GM21390 (cell line): ENCODE measurements at regions not wholly inside any gene's neighbourhood (a gene's known extent, or its start where the extent isn't known, plus 50 kb on each side); places are given as distances from the start of the nearest gene placed in this dataset.
A peak's percentile ranks its signal among the peaks of the same experiment; 100 is the strongest.
"Not testable (repeated sequence)": the region's sequence is repeated elsewhere in the genome, so short reads cannot be mapped to it uniquely, and the experiment has no call there.

Experiments
- ATAC-seq: cut with Tn5 transposase; IDR thresholded peaks from one replicate; pipeline ENCODE4 v1.9.1; 2021; ENCODE audit not compliant: unreplicated experiment

DNA sequence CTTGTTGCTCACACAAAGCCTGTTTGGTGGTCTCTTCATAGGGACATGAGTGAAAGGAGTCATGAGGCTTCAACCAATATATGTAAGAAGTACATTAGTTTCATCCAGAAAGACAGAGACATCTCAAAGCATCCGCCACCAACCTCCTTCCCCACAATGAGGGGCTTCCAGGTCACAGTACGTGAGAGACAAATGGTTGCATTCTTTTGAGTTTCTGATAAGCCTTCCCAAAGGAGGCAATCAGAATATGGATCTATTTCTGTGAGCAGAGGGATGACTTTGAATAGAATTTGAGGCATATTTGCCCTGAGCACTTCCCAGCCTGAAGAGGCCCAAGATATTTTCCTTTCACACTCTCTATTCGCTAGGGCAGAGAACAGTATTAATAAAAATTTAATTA, 931.1 kb downstream of the FAM181B start:
- ATAC-seq: no peak

DNA sequence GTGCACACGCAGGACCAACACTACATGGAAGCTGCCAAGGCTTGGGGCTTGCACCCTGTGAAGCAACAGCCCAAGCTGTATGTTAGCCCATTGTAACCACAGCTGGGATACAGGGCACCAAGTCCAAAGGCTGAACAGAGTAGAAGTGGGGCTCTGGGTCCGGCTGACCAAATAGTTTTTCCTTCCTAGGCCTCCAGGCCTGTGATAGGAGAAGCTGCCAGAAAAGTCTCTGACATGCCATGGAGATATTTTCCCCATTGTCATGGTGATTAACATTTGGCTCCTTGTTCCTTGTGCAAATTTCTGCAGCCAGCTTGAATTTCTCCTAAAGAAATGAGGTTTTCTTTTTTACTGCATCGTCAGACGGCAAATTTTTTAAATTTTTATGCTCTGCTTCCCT, 941.2 kb downstream of the FAM181B start:
- no peak for ATAC-seq

GRCh38 chr11:81787584-81788049, 946.0 kb downstream of the FAM181B start:
- peak; percentile 57 for ATAC-seq

DNA sequence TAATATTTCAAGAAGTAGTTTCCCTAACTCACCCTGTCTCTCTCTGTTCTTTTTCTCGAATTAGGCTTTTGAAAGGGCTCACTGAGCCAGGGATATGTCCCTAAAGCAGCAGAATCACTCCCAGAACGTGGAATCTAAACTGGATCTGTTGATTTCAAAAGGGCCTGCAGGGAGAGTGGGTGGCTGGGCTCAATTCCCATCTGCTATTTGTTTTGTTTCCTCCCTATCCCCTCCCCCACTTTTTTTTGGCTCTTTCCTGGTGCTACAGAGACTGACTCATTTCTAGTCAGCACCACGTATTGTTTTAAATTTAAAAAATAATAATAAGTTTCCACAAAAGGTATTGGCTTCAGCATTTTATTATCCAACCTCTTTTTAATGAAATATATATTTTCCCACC, 961.5 kb downstream of the FAM181B start:
- ATAC-seq: no peak

- ATAC-seq: not testable (repeated sequence)
Observed at GRCh38 chr11:81769906-81770305, 963.8 kb downstream of the FAM181B start.

DNA sequence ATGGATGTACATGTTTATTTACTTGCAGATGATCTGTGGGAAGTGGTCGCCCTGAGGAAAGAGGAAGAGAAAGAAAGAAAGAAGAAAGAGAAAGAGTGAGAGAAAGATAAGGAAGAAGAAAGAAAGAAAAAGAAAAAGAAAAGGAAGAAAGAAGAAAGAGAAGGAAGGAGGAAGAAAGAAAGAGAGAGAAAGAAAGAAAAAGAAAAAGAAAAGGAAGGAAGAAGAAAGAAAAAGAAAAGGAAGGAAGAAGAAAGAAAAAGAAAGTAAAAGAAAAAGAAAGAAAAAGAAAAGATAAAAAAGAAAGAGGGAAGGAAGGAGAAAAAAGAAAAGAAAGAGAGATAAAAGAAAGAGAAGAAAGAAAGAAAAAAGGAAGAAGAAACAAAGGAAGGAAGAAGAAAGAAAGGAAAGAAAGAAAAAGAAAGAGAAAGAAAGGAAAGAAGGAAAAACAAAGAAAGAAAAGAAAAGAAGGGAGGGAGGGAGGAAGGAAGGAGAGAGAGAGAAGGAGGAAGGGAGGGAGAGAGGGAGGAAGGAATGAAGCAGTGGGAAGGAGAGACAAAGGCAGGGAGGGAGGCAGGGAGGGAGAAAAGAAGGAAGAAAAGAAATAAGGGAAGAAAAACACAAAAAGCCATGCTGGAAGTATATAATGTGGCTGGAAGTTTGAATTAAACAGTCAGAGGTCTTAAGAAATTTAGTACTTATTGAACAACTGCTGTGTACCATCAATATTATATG, 976.6 kb downstream of the FAM181B start:
- ATAC-seq: no peak

- no peak for ATAC-seq
Observed at GRCh38 chr11:81749245-81749644, 984.4 kb downstream of the FAM181B start.

GRCh38 chr11:81744336-81745116, 989.1 kb downstream of the FAM181B start:
- ATAC-seq: no peak

- ATAC-seq: no peak
Observed at GRCh38 chr11:81725701-81726100, 1008.0 kb downstream of the FAM181B start.

DNA sequence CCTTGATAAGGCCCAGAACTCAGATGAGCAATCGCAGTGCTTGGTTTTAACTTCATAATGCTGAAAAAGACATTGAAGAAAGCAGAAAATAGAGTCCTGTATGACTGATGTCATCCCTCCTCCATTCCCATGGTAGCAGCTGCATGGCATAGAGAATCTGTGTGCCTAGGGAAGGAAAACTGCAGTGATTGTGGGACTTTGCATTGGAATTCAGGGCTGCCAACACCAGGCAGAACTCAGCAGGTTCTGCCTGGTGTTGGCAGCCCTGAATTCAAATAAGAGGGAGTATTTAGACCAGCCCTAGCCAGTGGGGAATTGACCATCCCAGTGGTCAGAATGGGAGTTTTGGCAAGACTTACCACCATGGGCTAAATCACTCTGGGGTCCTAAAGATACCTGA, 1016.0 kb downstream of the FAM181B start:
- no peak for ATAC-seq

- no peak for ATAC-seq
Observed at GRCh38 chr11:81707881-81708280, 1025.8 kb downstream of the FAM181B start.

- no peak for ATAC-seq
Observed at GRCh38 chr11:81705283-81705682, 1028.4 kb downstream of the FAM181B start.

- no peak for ATAC-seq
Observed at GRCh38 chr11:81700076-81700475, 1033.6 kb downstream of the FAM181B start.

DNA sequence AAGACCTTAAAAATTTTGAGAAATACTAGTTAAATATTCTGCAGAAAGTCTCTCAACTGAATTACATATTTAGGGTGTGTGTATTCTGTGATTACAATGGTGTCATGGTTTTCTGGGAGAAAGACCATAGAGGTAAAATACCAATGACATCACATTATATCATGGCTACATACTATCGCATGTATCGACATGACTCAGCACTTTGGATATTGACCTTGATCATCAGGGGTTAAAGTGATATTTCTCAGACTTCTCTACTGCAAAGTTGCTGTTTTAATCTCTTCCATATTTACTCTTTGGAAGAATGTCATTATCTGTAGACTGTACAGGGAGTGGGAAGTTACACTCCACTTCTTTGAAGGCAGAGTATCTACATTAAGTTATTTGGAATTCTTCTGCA, 1046.6 kb downstream of the FAM181B start:
- no peak for ATAC-seq

- ATAC-seq: peak; percentile 91
Observed at GRCh38 chr11:81674211-81674610, 1059.5 kb downstream of the FAM181B start.

- no peak for ATAC-seq
Observed at GRCh38 chr11:81673001-81673400, 1060.7 kb downstream of the FAM181B start.

- ATAC-seq: no peak
Observed at GRCh38 chr11:81669935-81670543, 1063.6 kb downstream of the FAM181B start.

- peak; percentile 85 for ATAC-seq
Observed at GRCh38 chr11:81658722-81659121, 1074.9 kb downstream of the FAM181B start.

GRCh38 chr11:81655351-81655750, 1078.3 kb downstream of the FAM181B start:
- no peak for ATAC-seq

- ATAC-seq: no peak
Observed at GRCh38 chr11:81647374-81647773, 1086.3 kb downstream of the FAM181B start.

DNA sequence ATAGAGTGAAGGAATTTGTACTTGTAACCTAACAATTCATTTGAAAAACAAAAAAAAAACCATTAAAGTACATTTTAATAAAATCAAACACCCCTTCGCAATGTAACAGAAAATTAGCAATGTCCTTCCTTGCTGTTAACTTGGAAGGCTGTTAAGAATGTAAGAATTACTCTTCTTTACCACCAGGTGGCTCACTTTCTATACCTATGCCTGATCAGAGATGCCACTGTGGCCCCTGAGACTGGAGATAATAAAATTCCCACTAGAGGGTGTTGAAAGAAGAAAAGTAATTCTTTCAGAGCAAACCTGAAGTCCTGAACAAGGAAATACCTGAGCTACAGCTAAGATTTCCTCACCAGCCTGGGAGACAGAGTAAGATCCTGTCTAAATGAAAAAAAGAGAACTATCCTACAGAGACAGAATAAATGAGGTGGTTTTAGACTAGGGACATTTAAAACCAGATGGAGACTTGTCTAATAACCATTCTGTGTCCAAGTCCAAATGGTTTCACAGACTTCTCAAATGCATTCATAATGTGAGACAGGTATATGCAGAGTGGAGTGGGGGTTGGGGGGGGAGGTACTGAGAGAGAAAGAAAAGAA, 1089.3 kb downstream of the FAM181B start:
- ATAC-seq: peak; percentile 99
